ENCODE measurements at regions not wholly inside any gene's neighbourhood (a gene's known extent, or its start where the extent isn't known, plus 50 kb on each side); places are given as distances from the start of the nearest gene placed in this dataset.
"Not testable (repeated sequence)": the region's sequence is repeated elsewhere in the genome, so short reads cannot be mapped to it uniquely, and the experiment has no call there.

GRCh38 chr4:111434586-111434985 is 710.7 kb upstream of the FAM241A start:
- ChIA-PET CTCF (no interaction called here), POLR2A (no interaction called here)
- TF ChIP-seq MAFK (IDR thresholded peaks at IDR 0.05; ENCODE audit: partially characterized antibody): no peak
- no peak for TF ChIP-seq PBX3 (IDR thresholded peaks at IDR 0.05)
- no peak for TF ChIP-seq ESRRA (IDR thresholded peaks at IDR 0.05; ENCODE audit: borderline replicate concordance, low read length)
- TF ChIP-seq CBX2 (IDR thresholded peaks at IDR 0.05; ENCODE audit: borderline replicate concordance, low read depth): no peak
- TF ChIP-seq BHLHE40 (IDR thresholded peaks at IDR 0.05; ENCODE audit: low read depth, low read length): no peak
- TF ChIP-seq, protein P1, sequence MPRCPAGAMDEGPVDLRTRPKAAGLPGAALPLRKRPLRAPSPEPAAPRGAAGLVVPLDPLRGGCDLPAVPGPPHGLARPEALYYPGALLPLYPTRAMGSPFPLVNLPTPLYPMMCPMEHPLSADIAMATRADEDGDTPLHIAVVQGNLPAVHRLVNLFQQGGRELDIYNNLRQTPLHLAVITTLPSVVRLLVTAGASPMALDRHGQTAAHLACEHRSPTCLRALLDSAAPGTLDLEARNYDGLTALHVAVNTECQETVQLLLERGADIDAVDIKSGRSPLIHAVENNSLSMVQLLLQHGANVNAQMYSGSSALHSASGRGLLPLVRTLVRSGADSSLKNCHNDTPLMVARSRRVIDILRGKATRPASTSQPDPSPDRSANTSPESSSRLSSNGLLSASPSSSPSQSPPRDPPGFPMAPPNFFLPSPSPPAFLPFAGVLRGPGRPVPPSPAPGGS (IDR thresholded peaks at IDR 0.05): no peak
- no peak for TF ChIP-seq ZFP36 (IDR thresholded peaks at IDR 0.05; ENCODE audit: borderline replicate concordance, partially characterized antibody)
- Histone ChIP-seq H3K27ac (no peak overlapping the region), H3K9me3 (no peaks in the 10 kb centered on the region), H3K4me1 (no peaks in the 10 kb centered on the region), H3K4me3 (no peak overlapping the region), H3K4me2 (no peak overlapping the region)
- DNase-seq (ENCODE audit: low read depth in 1 of 2, low spot score in 1 of 2) (no peak), FAIRE-seq (no peak), ATAC-seq (no peak)
- WGBS (ENCODE audit: missing lambda C conversion rate): 54% methylated on average over 7 of the region's 7 CpGs

DNA sequence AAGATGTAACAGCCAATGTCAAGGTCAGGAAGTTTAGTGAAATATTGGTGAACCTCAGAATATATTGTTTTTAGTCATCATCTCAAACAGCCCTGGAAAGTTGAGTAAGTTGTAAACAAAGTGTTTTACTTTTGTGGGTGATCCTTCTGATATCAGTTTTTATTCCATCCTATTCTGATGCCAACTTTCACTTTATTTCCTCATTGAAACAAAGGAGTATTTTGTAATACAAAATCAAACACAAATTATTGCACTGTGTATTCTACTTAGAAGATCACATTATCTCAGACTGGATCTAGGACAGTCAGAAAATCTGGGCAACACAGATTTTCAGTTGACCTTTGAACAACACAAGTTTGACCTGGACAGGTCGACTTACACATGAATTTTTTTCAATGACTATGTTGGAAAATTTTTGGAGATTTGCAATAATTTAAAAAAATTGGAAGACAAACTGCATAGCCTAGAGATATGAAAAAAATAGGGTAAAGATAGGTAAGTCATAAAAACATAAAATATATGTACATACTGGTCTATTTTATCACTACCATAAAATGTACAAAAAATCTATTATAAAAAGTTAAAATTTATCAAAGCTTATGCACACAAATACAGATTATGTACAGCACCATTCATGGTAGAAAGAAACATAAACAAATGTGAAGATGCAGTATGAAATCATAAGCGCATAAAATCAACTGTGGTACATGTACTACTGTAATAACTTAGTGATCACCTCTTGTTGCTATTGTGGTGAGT is 709.1 kb upstream of the FAM241A start:
- POLR2A ChIA-PET: no interaction called here

DNA sequence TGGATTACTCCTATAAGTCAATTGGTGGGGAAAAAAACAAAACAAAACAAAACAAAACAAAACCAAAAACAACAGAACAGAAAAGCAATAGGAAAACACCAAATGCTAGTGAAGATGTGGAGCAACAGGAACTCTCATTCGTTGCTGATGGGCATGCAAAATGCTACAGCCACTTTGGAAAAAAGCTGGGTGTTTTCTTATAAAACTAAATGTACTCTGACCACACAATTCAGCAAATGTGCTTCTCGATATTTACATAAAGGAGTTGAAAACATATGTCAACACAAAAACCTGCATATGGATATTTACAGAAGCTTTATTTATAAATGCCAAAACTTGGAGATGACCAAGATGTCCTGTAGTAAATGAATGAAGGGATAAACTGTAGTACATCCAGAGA is 703.6 kb upstream of the FAM241A start:
- FAIRE-seq: no peak
- H3K27ac ChIP-seq: no peak overlapping the region
- H3K4me2 ChIP-seq: no peak overlapping the region
- CTCF ChIA-PET: no interaction called here
- ATAC-seq: no peak
- TF ChIP-seq CBX8 (IDR thresholded peaks at IDR 0.05) (no peak), ZSCAN20 (CRISPR knock-in tag; IDR thresholded peaks at IDR 0.05) (no peak), JUNB (IDR thresholded peaks at IDR 0.05) (no peak), HES2 (IDR thresholded peaks at IDR 0.05) (no peak), GATA3 (IDR thresholded peaks at IDR 0.05; ENCODE audit: borderline replicate concordance) (no peak), POLR2AphosphoS2 (conservative IDR thresholded peaks at IDR 0.05; ENCODE audit: low read length) (no peak), HDAC2 (IDR thresholded peaks at IDR 0.05) (no peak), ZC3H11A (IDR thresholded peaks at IDR 0.05) (no peak), NR3C1 (IDR thresholded peaks at IDR 0.05) (no peak), HOXB5 (CRISPR knock-in tag; IDR thresholded peaks at IDR 0.05) (no peak), MAFK (IDR thresholded peaks at IDR 0.05; ENCODE audit: partially characterized antibody) (no peak), NPAS2 (CRISPR knock-in tag; IDR thresholded peaks at IDR 0.05; ENCODE audit: borderline replicate concordance) (no peak), HOXA7 (CRISPR knock-in tag; IDR thresholded peaks at IDR 0.05) (no peak), HOXB13 (CRISPR knock-in tag; IDR thresholded peaks at IDR 0.05; ENCODE audit: low read depth) (no peak)
- TF ChIP-seq, protein P2, sequence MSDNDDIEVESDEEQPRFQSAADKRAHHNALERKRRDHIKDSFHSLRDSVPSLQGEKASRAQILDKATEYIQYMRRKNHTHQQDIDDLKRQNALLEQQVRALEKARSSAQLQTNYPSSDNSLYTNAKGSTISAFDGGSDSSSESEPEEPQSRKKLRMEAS (IDR thresholded peaks at IDR 0.05): no peak
- TF ChIP-seq, protein P3, sequence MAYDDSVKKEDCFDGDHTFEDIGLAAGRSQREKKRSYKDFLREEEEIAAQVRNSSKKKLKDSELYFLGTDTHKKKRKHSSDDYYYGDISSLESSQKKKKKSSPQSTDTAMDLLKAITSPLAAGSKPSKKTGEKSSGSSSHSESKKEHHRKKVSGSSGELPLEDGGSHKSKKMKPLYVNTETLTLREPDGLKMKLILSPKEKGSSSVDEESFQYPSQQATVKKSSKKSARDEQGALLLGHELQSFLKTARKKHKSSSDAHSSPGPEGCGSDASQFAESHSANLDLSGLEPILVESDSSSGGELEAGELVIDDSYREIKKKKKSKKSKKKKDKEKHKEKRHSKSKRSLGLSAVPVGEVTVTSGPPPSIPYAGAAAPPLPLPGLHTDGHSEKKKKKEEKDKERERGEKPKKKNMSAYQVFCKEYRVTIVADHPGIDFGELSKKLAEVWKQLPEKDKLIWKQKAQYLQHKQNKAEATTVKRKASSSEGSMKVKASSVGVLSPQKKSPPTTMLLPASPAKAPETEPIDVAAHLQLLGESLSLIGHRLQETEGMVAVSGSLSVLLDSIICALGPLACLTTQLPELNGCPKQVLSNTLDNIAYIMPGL (CRISPR knock-in tag; IDR thresholded peaks at IDR 0.05; ENCODE audit: borderline replicate concordance): no peak
- POLR2A ChIA-PET: no interaction called here
- WGBS (ENCODE audit: missing lambda C conversion rate): 2% methylated on average over 2 of the region's 2 CpGs
- H3K4me3 ChIP-seq: no peak overlapping the region
- no peaks in the 10 kb centered on the region for H3K4me1 ChIP-seq
- DNase-seq (ENCODE audit: low read depth in 1 of 2, low spot score in 1 of 2): no peak
- no peaks in the 10 kb centered on the region for H3K9me3 ChIP-seq

More for the DNA sequence above, 709.1 kb upstream of the FAM241A start:
- no peak for ATAC-seq
- CTCF ChIA-PET: no interaction called here
- Histone ChIP-seq H3K4me2 (no peak overlapping the region), H3K4me1 (no peaks in the 10 kb centered on the region), H3K9me3 (no peaks in the 10 kb centered on the region), H3K4me3 (no peak overlapping the region), H3K27ac (no peak overlapping the region)
- no peak for FAIRE-seq
- TF ChIP-seq MAFK (IDR thresholded peaks at IDR 0.05; ENCODE audit: partially characterized antibody) (no peak), SREBF2 (IDR thresholded peaks at IDR 0.05) (no peak), TP53 (CRISPR knock-in tag; IDR thresholded peaks at IDR 0.05) (no peak), PHF8 (IDR thresholded peaks at IDR 0.05; ENCODE audit: borderline replicate concordance, low read depth) (no peak), HOXA7 (CRISPR knock-in tag; IDR thresholded peaks at IDR 0.05) (no peak), USF2 (IDR thresholded peaks at IDR 0.05) (no peak), POLR2AphosphoS2 (conservative IDR thresholded peaks at IDR 0.05; ENCODE audit: low read length) (no peak)
- WGBS (ENCODE audit: missing lambda C conversion rate): 44% methylated on average over 2 of the region's 2 CpGs
- DNase-seq (ENCODE audit: low read depth in 1 of 2, low spot score in 1 of 2): no peak

- FAIRE-seq; CTCF ChIA-PET; DNase-seq (ENCODE audit: low read depth in 1 of 2, low spot score in 1 of 2); H3K27ac ChIP-seq; H3K4me3 ChIP-seq; H3K4me1 ChIP-seq; POLR2A ChIA-PET; ATAC-seq; H3K9me3 ChIP-seq; H3K4me2 ChIP-seq: not testable (repeated sequence)
- 20% methylated on average over 1 of the region's 3 CpGs for WGBS (ENCODE audit: missing lambda C conversion rate)
Observed at GRCh38 chr4:111444836-111445235, 700.4 kb upstream of the FAM241A start.
